Stimulated activated CD8-positive, alpha-beta memory T cell treated with anti-CD3 and anti-CD28 coated beads, Interleukin-7, amount 100 ng/mL, for 48 hours (primary cell): ENCODE measurements at regions not wholly inside any gene's neighbourhood (a gene's known extent, or its start where the extent isn't known, plus 50 kb on each side); places are given as distances from the start of the nearest gene placed in this dataset.
"Not testable (repeated sequence)": the region's sequence is repeated elsewhere in the genome, so short reads cannot be mapped to it uniquely, and the experiment has no call there.

Experiments used
- DNase-seq, 2 donors: peaks; one replicate each; pipeline ENCODE4 v3.0.0-alpha.2; 2020; ENCODE audit warnings: low read depth in 1 of 2; ENCODE audit errors: extremely low read depth in 1 of 2

- DNase-seq = no peak
Measured at GRCh38 chr22:27239520-27239919, 562.0 kb downstream of the MN1 start.

- no peak for DNase-seq
Measured at GRCh38 chr22:27240298-27241075, 561.1 kb downstream of the MN1 start.

- no peak for DNase-seq
Measured at GRCh38 chr22:27241430-27242321, 559.9 kb downstream of the MN1 start.

GRCh38 chr22:27242474-27242873 lies 559.1 kb downstream of the MN1 start:
- DNase-seq = no peak

- no peak for DNase-seq
Measured at GRCh38 chr22:27242917-27243589, 558.5 kb downstream of the MN1 start.

GRCh38 chr22:27244328-27244727 lies 557.2 kb downstream of the MN1 start:
- DNase-seq = no peak

- no peak for DNase-seq
Measured at GRCh38 chr22:27245056-27245455, 556.5 kb downstream of the MN1 start.

- no peak for DNase-seq
Measured at GRCh38 chr22:27246558-27246957, 555.0 kb downstream of the MN1 start.

- no peak for DNase-seq
Measured at GRCh38 chr22:27247701-27248434, 553.7 kb downstream of the MN1 start.

- DNase-seq = no peak
Measured at GRCh38 chr22:27250418-27250817, 551.1 kb downstream of the MN1 start.

GRCh38 chr22:27250886-27251285 lies 550.7 kb downstream of the MN1 start:
- DNase-seq = no peak

GRCh38 chr22:27251563-27251962 lies 550.0 kb downstream of the MN1 start:
- no peak for DNase-seq

- DNase-seq = no peak
Measured at GRCh38 chr22:27252282-27253049, 549.1 kb downstream of the MN1 start.

- no peak for DNase-seq
Measured at GRCh38 chr22:27253108-27253902, 548.3 kb downstream of the MN1 start.

- DNase-seq = not testable (repeated sequence)
Measured at GRCh38 chr22:27254063-27254462, 547.5 kb downstream of the MN1 start.

GRCh38 chr22:27255580-27255979 lies 546.0 kb downstream of the MN1 start:
- DNase-seq = no peak

- no peak for DNase-seq
Measured at GRCh38 chr22:27257987-27258386, 543.6 kb downstream of the MN1 start.

GRCh38 chr22:27258616-27259172 lies 542.9 kb downstream of the MN1 start:
- no peak for DNase-seq

GRCh38 chr22:27259433-27259832 lies 542.1 kb downstream of the MN1 start:
- DNase-seq = no peak
